ENCODE measurements at regions not wholly inside any gene's neighbourhood (a gene's known extent, or its start where the extent isn't known, plus 50 kb on each side); places are given as distances from the start of the nearest gene placed in this dataset.

- no peak for TF ChIP-seq ZNF274 (IDR thresholded peaks at IDR 0.05; ENCODE audit: low read depth, low read length)
- TF ChIP-seq YY1 (IDR thresholded peaks at IDR 0.05; ENCODE audit: insufficient read depth, insufficient read length), result no peak
- no peak for TF ChIP-seq SUZ12 (IDR thresholded peaks at IDR 0.05; ENCODE audit: extremely low read depth, insufficient read depth, insufficient read length)
Observed at GRCh38 chr2:160670618-160671017, 177.0 kb upstream of the RBMS1 start.
